Cardiac muscle cell (in vitro differentiated cells and primary cell): ENCODE measurements at regions not wholly inside any gene's neighbourhood (a gene's known extent, or its start where the extent isn't known, plus 50 kb on each side); places are given as distances from the start of the nearest gene placed in this dataset.
A peak's percentile ranks its signal among the peaks of the same experiment; 100 is the strongest.

Experiments used
- DNase-seq, 2 donors: peaks; one replicate each; pipeline versions ENCODE4 v3.0.0 to v3.0.0-alpha.2; 2010 to 2017; ENCODE audit warnings: low read depth in 1 of 2, low spot score in 1 of 2
- H3K27ac ChIP-seq: fragments of 200-600 bp; sonication (generic); 2 replicates; pipeline ENCODE4 v1.5.1; 2016
- H3K27me3 ChIP-seq: fragments of 200-600 bp; sonication (generic); 2 replicates; pipeline ENCODE4 v1.6.0; 2016; ENCODE audit warnings: control low read depth
- H3K36me3 ChIP-seq: fragments of 200-600 bp; sonication (generic); 2 replicates; pipeline ENCODE4 v1.5.1; 2016; ENCODE audit warnings: control low read depth
- H3K4me1 ChIP-seq: fragments of 200-600 bp; sonication (generic); 2 replicates; pipeline ENCODE4 v1.8.1; 2017; ENCODE audit warnings: low read depth, mild to moderate bottlenecking, mixed run types
- H3K4me3 ChIP-seq: fragments of 200-600 bp; sonication (generic); 2 replicates; pipeline ENCODE4 v1.5.1; 2016; ENCODE audit warnings: mild to moderate bottlenecking
- H3K9me3 ChIP-seq: fragments of 200-600 bp; sonication (generic); 2 replicates; pipeline ENCODE4 v1.5.1; 2017; ENCODE audit warnings: low read depth, mild to moderate bottlenecking, control low read depth
- CTCF ChIP-seq: IDR thresholded peaks from 2 replicates; pipeline ENCODE4 v1.5.1; 2012; ENCODE audit warnings: low read depth, mild to moderate bottlenecking, low read length

- TF ChIP-seq CTCF: no peak
- peak in 1 of 2 donors; percentile 17 for DNase-seq
- Histone ChIP-seq H3K36me3 (no peaks in the 10 kb centered on the region), H3K27ac (no peak overlapping the region), H3K9me3 (no peaks in the 10 kb centered on the region), H3K4me3 (no peak overlapping the region), H3K4me1 (no peaks in the 10 kb centered on the region), H3K27me3 (no peaks in the 10 kb centered on the region)
These were observed 141.4 kb downstream of the KCNRG start for GRCh38 chr13:50156561-50157127.

- H3K4me1 ChIP-seq: no peaks in the 10 kb centered on the region
- no peaks in the 10 kb centered on the region for H3K9me3 ChIP-seq
- no peak overlapping the region for H3K4me3 ChIP-seq
- H3K27me3 ChIP-seq: no peaks in the 10 kb centered on the region
- no peak for TF ChIP-seq CTCF
- no peak overlapping the region for H3K27ac ChIP-seq
- H3K36me3 ChIP-seq: no peaks in the 10 kb centered on the region
- DNase-seq: no peak
These were observed 143.3 kb downstream of the KCNRG start for GRCh38 chr13:50158385-50159165.

- Histone ChIP-seq H3K9me3 (no peaks in the 10 kb centered on the region), H3K27me3 (no peaks in the 10 kb centered on the region), H3K4me3 (no peak overlapping the region), H3K36me3 (no peaks in the 10 kb centered on the region), H3K4me1 (no peaks in the 10 kb centered on the region), H3K27ac (no peak overlapping the region)
- no peak for TF ChIP-seq CTCF
- no peak for DNase-seq
These were observed 144.4 kb downstream of the KCNRG start for GRCh38 chr13:50159607-50160006.

- peak in 1 of 2 donors; percentile 69 for DNase-seq
- H3K4me1 ChIP-seq: no peaks in the 10 kb centered on the region
- no peak for TF ChIP-seq CTCF
- H3K27ac ChIP-seq: no peak overlapping the region
- H3K9me3 ChIP-seq: no peaks in the 10 kb centered on the region
- no peak overlapping the region for H3K4me3 ChIP-seq
- H3K27me3 ChIP-seq: no peaks in the 10 kb centered on the region
- no peaks in the 10 kb centered on the region for H3K36me3 ChIP-seq
These were observed 145.8 kb downstream of the KCNRG start for GRCh38 chr13:50161052-50161451.

- Histone ChIP-seq H3K27me3 (no peaks in the 10 kb centered on the region), H3K4me3 (no peak overlapping the region), H3K27ac (no peak overlapping the region), H3K9me3 (no peaks in the 10 kb centered on the region), H3K4me1 (no peaks in the 10 kb centered on the region), H3K36me3 (no peaks in the 10 kb centered on the region)
- TF ChIP-seq CTCF: no peak
- DNase-seq: no peak
These were observed 146.8 kb downstream of the KCNRG start for GRCh38 chr13:50162001-50162400.
